Putamen (tissue), 1 donor: ENCODE measurements at regions not wholly inside any gene's neighbourhood (a gene's known extent, or its start where the extent isn't known, plus 50 kb on each side); places are given as distances from the start of the nearest gene placed in this dataset.

ENCODE experiments used
- DNase-seq: peaks from one replicate; pipeline ENCODE4 v3.0.0-alpha.2; 2016; ENCODE audit warnings: low spot score

DNA sequence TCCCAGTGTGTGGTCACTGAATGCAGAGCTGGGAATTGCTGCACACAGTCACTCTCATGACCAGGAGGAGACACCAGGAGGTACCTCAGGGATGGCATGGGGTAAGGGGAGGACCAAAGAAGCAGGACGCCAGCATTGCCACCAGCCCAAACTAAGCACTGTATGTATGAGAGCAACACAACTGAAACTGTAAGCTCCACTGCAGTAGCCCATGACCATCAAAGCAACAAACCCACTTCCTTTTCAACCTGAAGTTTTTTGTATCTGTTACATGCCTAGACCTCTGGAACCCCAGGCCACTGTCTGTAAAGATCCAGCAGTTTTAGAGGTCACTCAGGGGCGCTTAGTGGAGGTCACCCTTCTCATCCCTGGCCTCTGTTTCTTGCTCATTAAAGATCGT lies 164.3 kb downstream of the SETD4 start:
- no peak for DNase-seq

DNA sequence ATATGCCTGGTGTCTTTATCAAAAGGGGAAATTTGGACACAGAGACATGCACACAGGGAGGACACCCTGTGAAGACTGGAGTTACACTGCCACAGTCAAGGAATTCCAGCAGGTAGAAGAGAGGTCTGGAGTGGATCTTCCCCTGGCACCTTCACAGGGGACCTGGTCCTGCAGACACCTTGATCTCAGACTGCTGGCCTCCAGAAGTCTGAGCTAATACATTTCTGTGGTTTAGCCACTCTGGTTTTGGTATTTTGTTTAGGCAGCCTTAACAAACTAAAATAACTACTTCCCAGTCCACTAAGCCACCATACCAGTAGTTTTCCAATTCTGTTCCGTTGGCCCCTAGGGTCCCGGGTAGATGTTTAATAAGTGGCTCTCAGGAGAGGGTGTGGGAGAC lies 164.7 kb downstream of the SETD4 start:
- DNase-seq, result no peak

DNA sequence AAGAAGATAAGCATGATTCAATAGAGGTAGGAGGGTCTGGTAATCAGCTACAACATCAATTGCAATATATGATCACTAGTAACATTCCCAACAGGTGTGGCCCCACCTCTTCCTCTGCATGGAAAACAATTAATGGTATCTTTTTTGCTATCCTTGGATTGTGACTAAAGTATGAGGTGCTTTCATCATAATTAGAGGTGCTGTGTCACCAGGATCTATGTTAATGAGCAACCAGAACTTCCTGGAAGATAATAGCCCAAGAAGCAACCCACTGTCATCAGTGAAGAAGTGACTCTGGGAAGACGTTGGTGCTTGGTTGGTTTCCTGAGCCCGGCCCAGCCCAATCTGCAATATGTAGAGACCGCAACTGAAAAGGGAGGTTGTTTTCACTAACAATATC lies 167.2 kb downstream of the SETD4 start:
- DNase-seq, result no peak

DNA sequence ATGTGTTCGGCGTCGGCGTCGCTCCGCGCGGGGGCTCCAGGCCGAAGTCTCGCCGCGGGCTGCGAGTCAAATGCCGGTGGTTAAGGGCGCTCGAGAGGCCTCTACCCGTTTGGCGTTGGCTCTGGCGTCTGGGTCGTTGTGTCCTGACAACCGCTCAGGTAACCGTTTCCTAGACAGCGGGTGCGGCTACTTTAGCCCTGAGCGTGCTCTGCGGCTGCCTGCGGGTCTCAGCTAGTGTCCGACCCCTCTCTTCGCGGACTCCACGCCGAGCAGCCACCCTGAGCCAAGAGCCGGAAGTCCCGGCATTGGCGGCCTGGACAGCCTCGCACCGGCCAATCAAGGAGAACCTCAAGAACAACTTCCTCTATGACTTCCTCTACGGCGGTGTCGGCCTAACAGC lies 173.4 kb downstream of the SETD4 start:
- DNase-seq, result no peak

DNA sequence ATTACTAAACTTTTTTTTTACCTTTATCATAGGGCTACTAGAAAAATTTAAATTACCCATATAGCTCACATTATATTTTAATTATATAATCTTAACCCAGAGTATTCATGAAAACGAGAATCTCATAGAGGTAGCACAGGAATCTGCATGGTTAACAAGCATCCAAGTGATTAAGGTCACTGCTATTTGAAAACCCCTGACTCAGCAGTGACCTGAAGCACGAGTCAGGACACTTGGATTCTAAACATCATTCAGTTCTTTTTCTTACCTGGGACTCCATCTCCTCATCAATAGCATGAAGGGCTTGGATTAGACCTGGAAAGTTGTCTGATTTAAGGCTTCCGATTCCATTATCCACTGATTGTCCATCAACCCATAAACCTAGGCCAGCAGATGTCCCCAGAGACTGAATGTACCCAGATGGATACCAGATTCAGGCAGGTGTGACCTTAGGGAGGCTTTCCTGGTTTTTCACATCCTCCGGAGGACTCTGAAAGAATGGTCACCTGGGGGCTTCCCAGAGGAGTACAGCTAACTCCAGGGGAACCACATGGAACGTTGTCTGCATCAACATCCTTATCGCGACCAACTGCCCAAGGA lies 174.3 kb downstream of the SETD4 start:
- DNase-seq, result no peak

DNA sequence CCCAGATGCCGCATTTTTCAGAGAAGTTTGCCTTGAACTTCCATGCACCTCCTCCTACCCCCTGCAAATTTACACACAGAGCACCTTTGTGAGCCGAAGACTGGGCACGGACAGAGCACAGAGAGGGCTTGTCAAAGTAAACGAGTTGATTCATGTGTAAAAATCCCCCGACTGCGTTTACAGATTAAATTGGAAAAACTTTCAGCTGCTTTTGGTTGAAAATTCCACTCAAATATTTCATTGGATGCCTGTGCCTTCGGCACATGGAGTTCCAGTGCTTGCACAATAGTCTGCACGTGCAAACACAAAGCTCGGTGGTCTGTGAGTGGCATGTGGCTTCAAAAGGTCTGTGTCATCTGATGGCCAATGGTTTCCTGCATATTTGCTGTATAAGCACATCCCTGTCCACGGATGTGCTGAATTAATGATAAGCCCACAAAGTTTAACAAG lies 177.5 kb downstream of the SETD4 start:
- DNase-seq, result no peak

DNA sequence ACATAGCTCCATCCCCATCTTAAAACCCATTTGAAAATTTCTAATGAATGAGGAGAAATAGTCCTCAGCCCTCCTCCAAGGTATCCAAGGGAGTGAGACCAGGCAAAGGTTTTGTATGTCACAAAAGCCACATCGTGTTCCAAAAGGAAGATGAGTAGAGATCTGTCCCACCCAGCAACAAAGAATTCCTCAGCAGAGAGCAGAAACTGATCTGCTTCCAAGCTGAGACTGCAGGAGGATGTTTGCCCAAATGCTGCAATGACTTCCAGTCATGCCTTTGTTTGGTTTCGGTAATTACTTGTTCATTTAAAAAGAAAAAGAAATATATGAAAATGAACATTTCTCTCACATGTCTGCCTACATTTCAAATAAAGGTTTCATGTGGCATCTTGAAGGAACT lies 186.9 kb downstream of the SETD4 start:
- DNase-seq, result no peak

DNA sequence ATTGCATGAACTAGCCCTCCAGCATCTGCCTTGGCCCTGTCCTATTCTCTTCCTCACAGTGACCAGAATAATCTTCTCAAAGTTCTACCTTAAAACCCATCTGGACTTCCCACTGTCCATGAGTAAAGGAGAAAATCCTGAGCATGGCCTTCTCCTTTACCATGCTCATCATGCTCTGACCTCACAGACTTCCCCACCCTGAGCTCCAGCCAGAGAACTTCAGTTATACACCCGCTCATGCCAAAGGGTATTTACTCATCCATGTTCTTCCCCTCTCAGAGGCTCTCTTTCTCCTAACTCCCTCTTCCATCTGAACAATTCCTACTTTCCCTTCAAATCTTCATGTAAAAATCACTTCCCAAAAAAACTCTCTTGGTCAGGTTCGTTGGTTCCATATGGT lies 188.4 kb downstream of the SETD4 start:
- DNase-seq, result no peak

DNA sequence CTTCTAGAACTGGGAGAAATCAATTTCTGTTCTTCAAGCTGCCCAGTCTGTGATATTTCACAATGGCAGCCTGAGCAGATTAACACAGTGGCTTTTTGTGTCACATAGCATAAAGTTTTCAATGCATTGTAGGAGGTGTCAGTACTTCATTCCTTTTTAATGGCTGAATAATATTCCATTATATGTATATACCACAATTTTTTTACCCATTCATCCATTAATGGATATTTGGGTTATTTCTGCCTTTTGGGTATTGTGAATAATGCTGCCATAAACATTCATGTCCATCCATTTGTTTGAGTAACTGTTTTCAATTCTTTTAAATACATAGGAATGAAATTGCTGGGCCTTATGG lies 191.5 kb downstream of the SETD4 start:
- DNase-seq, result no peak

DNA sequence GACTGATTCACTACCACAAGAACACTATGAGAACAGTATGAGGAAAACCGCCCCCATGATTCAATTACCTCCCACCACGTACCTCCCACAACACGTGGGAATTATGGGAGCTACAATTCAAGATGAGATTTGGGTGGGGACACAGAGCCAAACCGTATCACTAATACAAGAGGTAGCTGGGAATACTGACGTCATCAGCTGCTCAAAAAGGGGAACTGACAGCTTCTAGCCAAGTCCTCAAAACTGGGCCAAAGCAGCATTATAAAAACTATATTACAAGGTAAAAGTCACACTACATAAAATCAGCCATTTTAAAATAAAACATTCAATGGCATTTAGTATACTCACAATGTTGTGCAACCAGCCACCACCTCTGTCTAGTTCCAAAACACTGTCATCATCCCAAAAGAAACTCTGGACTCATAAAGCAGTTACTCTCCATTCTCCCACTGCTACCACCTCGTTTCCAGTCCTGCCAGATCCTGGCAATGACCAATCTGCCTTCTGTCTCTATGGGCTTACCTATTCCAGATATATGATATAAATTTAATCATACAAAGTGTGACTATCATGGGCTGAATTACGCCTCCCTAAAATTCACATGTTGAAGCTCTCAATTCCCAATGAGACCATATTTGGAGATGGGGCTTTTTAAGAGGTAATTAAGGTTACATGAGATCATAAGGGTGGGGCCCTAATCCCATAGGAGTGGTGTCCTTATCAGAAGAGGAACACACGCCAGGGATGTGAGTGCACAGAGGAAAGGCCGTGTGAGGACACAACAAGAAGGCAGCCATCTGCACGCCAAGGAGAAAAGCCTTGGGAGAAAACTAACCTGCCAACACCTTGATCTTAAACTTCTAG lies 192.1 kb downstream of the SETD4 start:
- no peak for DNase-seq

DNA sequence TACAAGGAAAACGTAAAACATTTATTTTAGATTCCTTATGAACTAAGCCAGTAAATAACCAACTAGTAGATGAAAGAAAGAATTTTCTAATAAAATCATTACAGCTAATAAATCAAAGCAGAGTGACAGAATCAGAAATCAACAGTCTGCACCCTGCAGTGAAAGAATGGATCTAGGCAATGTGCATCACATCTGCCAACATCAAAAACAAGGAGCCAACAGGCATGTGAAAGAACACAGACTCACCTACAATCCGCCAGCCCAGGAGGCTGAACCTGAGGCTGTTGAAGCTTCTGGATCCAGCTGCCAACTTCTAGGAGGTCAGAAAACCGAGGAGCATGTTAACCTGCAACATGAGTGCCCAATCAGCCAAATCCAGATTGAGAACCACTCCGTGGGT lies 196.3 kb downstream of the SETD4 start:
- no peak for DNase-seq

DNA sequence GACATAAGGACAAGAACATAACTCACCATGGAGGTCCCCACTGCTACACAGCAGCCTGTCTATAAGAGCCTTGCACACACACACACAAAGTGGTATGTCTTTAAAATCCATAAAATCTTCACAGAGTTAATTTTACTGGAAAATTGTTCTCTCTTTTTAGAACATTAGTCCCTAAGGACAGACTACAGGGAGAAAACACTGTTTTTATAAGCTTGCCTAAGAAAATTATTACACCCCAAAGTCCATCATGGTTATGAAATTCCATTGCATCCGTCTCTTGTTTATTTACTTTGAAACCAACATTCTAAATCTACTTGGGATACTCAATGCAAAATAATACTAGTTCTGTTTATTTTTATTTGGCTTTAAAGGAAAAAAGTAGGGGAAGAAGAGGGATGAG lies 197.4 kb downstream of the SETD4 start:
- DNase-seq, result no peak

DNA sequence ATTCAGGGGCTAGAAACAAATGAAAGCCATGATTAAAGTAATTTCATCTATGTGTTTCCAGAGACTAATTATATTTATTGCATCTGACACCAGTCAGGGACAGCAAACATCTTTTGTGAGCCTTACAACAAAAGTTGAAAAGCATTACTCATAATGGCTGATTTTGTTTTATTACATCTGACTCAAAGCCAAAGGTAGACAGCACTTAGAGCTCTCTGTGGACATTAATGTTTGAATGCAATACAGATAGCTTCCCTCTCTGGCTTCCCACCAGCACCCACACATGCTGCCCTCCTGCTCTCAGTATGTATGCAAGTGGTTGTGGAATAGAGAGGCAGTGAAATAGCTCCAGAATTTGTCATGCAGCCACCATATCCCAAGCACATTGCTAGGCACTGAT lies 198.7 kb downstream of the SETD4 start:
- no peak for DNase-seq

DNA sequence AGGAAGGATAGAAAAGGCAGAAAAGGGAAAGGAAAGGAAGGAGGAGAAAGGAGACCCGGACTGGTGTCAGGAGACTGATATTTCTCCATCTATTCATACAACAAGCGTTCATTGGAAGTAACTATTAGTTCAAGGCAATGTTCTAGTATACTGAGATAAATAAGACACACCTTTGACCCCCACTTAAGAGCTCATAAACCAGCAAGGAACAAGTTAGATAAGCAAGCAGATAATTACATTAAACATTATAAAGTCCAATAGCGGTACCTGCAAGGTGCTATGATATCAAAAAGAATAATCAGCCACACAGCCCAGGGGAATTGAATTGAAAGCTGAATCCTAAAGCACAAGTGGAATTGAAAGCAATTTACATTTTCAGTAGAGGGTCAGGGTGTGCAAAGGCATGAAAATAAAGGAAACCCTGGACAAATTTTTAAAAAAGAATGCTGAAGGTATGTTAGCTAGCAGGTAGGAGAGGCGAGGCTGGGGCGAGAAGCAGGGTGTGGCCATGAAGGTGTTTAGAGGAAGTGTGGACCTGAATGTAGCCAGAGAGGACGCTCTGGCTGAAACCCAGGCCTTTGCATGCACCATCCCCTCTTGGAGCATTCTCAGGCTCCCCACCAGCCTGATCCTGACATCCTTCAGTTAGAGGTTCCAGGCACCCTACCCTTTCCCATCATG lies 200.0 kb downstream of the SETD4 start:
- no peak for DNase-seq

DNA sequence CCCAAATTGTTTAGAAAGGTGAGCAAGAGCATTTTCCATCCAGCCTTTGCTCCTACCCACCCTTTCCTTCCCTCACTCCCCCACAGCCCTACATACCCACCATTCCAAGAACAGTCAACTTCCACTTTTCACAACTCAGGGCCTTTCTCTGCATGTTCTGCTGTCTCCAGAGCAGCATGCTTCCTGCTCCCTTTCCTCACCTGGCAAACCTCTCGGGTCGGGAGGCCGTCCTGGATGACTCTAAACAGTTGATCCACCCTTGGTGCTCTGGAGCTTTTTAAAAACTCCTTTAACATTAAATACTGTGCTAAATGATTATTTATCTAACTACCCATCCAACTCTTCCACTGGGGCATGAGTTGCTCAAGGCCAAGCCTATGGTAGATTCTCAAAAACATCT lies 200.6 kb downstream of the SETD4 start:
- no peak for DNase-seq

DNA sequence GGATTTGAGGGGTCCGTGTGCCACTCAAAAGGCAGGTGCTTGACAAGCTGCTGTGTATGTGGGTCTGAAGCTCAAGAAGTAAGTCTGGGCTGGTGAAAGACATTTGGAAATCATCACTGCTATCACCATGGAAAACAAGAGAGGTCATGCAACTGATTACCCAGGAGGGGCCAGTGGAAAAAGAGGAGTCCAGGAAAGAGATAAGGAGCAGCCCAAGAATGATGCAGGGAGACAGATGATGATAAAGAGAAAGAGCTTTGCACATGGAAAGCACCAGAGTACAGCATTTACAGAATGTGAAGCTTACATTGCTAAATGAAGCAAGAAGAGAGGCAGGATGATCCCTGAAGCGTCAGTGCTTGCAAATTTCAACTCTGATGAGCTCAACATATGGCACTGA lies 203.2 kb downstream of the SETD4 start:
- DNase-seq, result no peak

DNA sequence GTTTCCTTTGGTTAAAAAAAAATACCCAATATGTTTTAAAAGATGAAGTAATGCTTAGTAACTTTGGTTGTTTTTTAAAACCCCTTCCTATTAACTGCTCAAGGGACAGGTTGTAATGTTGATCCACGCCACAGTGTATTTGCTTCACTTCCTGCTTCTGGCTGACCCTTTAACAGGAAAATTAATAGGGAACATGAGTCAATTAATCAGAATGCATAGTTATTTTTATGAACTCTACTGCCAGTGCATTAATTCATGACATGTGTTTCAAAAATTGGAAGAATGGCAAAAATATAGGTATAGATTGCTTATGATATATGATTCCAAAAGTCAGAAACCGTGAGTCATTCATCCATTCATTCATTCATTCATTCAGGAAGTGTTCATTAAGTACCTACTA lies 204.8 kb downstream of the SETD4 start:
- no peak for DNase-seq

DNA sequence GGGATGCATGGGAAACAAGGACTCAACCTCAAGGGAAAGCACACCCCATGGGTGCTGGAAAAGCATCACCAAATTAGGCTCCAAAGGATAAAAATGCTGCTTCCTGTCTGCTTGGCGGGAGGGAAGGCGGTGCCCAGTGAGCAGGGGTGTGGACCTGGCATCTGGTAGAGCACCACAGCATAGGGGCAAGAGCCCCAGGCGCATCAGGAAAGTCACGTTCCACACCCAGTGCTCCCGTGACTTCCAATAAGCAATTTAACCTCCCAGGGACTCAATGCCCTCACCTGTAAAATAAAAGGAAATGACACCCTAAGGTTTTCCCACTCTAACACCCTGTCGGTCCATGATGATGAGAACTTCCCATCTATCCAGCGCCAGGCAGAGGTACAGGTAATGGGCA lies 206.0 kb downstream of the SETD4 start:
- DNase-seq, result no peak

DNA sequence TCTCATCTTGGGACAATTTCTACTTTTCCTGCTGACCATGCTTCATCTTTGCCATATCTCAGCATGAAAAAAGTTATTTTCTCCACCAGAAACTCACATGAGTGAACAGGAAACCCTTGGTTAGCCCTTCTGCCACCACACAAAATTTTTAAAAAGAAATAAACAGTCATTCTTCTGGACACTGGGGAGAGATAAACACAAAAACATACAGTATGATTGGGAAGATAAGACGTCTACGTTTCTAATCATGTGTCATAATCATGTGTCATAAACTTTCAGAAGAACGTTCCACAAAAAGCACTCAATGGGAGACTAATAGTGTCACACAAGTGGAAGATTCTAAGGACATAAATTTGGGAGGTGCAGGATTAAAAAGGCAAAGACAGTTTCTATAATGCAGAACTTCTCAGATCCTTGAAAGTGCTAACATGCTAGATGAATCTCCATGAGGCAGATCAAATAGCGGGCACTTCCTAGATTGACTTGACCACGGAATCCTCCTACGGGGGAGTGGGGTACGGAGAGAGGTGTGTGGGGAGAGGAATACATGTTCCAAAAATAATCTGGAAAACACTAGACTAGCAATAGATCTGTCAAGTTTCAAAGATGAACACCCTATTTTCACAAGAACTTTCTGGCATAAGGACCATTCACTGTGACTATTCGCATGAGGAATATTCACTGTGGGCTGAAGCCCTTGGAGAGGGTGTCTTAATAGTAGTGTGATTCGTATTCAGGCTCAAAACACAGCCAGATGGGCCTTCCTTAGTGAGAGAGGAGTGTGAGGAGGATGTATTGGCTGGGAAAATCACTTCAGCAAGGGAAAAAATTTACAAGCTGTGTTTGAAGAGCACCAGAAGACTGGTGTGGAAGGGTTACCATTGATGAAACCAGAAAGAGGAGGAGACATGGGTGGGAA lies 206.7 kb downstream of the SETD4 start:
- no peak for DNase-seq

DNA sequence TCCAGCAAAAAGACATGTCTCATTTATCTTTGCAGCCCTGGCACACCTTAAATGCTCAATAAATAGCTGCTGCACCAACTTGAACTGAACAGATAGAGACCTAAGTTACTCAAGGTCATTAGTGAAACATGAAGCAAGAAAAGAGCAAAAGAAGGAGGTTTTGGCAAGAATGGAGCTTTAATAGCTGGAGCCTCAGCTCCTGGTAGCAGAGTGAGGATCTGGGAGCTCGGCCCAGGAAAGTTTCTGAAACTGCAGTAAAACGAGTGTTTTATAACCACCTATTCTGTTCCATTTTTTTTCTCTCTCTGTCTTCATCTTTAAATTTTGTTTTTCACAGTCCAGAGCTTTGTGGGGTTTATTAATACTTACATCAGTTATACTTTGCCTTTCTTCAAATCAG lies 207.5 kb downstream of the SETD4 start:
- no peak for DNase-seq

DNA sequence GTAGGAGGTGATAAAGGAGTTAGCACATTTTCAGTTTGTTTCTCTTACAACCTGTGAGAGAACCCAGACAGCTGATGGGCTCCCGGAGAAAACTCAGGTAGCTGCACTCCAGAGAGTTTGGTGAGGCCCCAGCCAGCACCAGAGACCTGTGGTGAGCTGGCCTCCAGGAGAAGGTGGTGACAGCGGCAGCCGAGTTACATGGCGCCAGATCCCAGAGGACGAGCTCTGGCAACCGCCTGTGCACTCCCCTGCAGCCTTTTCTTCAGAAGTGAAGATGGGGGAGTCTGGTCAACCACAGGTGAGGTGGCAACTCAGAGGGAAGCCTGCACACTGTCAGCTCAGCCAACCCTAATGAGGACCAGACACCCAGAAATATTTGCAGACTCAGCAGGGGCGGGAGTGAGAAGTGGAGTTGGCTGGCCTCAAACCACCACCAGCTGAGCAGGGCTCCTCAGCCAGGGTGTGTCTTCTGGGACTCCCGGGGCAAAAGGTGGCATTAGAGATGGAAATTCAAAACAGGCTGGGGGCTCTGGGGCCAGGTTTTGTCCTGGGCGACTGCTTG lies 209.7 kb downstream of the SETD4 start:
- DNase-seq, result no peak

DNA sequence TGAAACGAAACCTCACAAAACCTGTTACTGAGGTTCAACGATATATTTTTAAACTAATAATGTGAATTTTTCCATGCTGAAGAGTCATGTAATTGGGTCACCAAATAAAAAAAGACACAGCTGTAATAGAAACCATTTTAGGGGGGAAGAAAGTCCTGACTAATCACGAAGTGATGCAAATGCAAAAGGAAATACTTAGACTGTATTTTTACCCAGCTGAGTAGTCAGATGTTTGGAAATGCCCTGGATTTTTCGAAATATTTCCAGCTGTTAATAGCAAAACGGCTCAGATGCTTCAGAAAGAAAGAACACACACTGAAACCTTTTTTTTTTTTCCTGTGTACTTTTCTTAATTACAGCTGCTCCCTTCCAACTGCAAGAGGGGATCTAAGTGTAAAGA lies 210.3 kb downstream of the SETD4 start:
- peak; percentile 1 for DNase-seq
